Head of caudate nucleus (tissue), 42 donors: ENCODE measurements at regions not wholly inside any gene's neighbourhood (a gene's known extent, or its start where the extent isn't known, plus 50 kb on each side); places are given as distances from the start of the nearest gene placed in this dataset.
"Not testable (repeated sequence)": the region's sequence is repeated elsewhere in the genome, so short reads cannot be mapped to it uniquely, and the experiment has no call there.

Source experiments
- DNase-seq, 42 donors: peaks; one replicate each; pipeline versions ENCODE4 v3.0.0 to v3.0.0-alpha.2; 2020 to 2021; ENCODE audit warnings: mixed read lengths in 7 of 42
- intact Hi-C: fragments of 100-400 bp; cut with DNase I; formaldehyde crosslinking; loops from one replicate; pipeline ENCODE4 v1.15.0; 2022

- intact Hi-C loops = no loop called here
- DNase-seq = peak in 6 of 42 donors; percentile 2 to 24 (median 6)
Measured at GRCh38 chr6:44039839-44040350, 87.4 kb downstream of the MRPL14 start.

- peak in 4 of 42 donors; percentile 11 to 19 (median 14) for DNase-seq
- intact Hi-C loops = no loop called here
Measured at GRCh38 chr6:44039191-44039719, 88.0 kb downstream of the MRPL14 start.

GRCh38 chr6:44038543-44039065 lies 88.6 kb downstream of the MRPL14 start:
- intact Hi-C loops = no loop called here
- DNase-seq = no peak

- DNase-seq = peak in 1 of 42 donors; percentile 13
- intact Hi-C loops = no loop called here
Measured at GRCh38 chr6:44037847-44038542, 89.3 kb downstream of the MRPL14 start.

GRCh38 chr6:44037276-44037675 lies 90.0 kb downstream of the MRPL14 start:
- intact Hi-C loops = not testable (repeated sequence)
- DNase-seq = peak in 1 of 42 donors; percentile 6

- intact Hi-C loops = no loop called here
- peak in 2 of 42 donors; percentile 3 to 7 for DNase-seq
Measured at GRCh38 chr6:44036699-44037101, 90.6 kb downstream of the MRPL14 start.

- intact Hi-C loops = no loop called here
- peak in 2 of 42 donors; percentile 3 to 4 for DNase-seq
Measured at GRCh38 chr6:44036196-44036595, 91.1 kb downstream of the MRPL14 start.

GRCh38 chr6:44035621-44036020 lies 91.6 kb downstream of the MRPL14 start:
- peak in 1 of 42 donors; percentile 2 for DNase-seq
- intact Hi-C loops = no loop called here

GRCh38 chr6:44034931-44035345 lies 92.3 kb downstream of the MRPL14 start:
- intact Hi-C loops = no loop called here
- DNase-seq = peak in 1 of 42 donors; percentile 8

GRCh38 chr6:44034391-44034861 lies 92.8 kb downstream of the MRPL14 start:
- intact Hi-C loops = no loop called here
- peak in 2 of 42 donors; percentile 9 to 17 for DNase-seq

- DNase-seq = peak in 1 of 42 donors; percentile 2
- intact Hi-C loops = no loop called here
Measured at GRCh38 chr6:44030812-44031454, 96.3 kb downstream of the MRPL14 start.

- intact Hi-C loops = no loop called here
- peak in 2 of 42 donors; percentile 5 to 8 for DNase-seq
Measured at GRCh38 chr6:44029444-44030185, 97.6 kb downstream of the MRPL14 start.

GRCh38 chr6:44028789-44029310 lies 98.4 kb downstream of the MRPL14 start:
- intact Hi-C loops = no loop called here
- no peak for DNase-seq

- intact Hi-C loops = no loop called here
- DNase-seq = no peak
Measured at GRCh38 chr6:44025226-44025625, 102.0 kb downstream of the MRPL14 start.

GRCh38 chr6:44024574-44025219 lies 102.6 kb downstream of the MRPL14 start:
- intact Hi-C loops = no loop called here
- no peak for DNase-seq

- intact Hi-C loops = no loop called here
- no peak for DNase-seq
Measured at GRCh38 chr6:44023586-44024454, 103.4 kb downstream of the MRPL14 start.

GRCh38 chr6:44022671-44023352 lies 104.4 kb downstream of the MRPL14 start:
- DNase-seq = peak in 1 of 42 donors; percentile 3
- intact Hi-C loops = no loop called here
